GM21360 (cell line): ENCODE measurements at regions not wholly inside any gene's neighbourhood (a gene's known extent, or its start where the extent isn't known, plus 50 kb on each side); places are given as distances from the start of the nearest gene placed in this dataset.
A peak's percentile ranks its signal among the peaks of the same experiment; 100 is the strongest.
"Not testable (repeated sequence)": the region's sequence is repeated elsewhere in the genome, so short reads cannot be mapped to it uniquely, and the experiment has no call there.

ENCODE experiments used
- ATAC-seq: cut with Tn5 transposase; IDR thresholded peaks from one replicate; pipeline ENCODE4 v1.9.1; 2021; ENCODE audit warnings: mild to moderate bottlenecking, moderate library complexity; ENCODE audit not compliant: unreplicated experiment

GRCh38 chr6:114718716-114719270, 376.0 kb upstream of the HS3ST5 start:
- ATAC-seq: no peak

- ATAC-seq: no peak
Observed at GRCh38 chr6:114718186-114718585, 375.4 kb upstream of the HS3ST5 start.

GRCh38 chr6:114714836-114715507, 372.1 kb upstream of the HS3ST5 start:
- peak; percentile 48 for ATAC-seq

GRCh38 chr6:114713690-114714089, 370.9 kb upstream of the HS3ST5 start:
- peak; percentile 21 for ATAC-seq

DNA sequence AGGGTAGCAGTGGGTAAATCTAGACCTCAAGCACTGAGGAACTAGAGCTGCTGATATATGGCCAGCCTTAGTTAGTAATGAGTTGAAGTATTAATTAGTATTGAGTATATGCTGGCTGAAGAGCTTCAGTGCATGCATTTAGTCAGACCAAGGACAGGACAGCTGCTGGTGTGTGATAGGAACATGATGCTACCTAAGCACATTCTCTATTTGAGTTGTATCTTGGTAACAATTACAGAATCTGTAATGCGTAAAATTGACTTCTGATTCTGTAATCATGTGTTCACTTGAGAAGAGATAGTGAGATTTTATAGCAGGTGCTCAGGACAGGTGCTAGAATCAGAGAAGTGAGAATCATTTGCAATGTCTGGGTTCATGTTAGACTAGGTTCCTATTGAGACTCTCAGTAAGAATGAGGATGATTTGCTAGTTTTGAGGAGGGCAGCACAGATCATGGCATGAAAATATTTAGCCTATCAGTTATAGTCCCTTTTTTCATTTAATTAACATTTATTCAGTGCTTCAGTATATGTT, 369.4 kb upstream of the HS3ST5 start:
- ATAC-seq: peak; percentile 36

DNA sequence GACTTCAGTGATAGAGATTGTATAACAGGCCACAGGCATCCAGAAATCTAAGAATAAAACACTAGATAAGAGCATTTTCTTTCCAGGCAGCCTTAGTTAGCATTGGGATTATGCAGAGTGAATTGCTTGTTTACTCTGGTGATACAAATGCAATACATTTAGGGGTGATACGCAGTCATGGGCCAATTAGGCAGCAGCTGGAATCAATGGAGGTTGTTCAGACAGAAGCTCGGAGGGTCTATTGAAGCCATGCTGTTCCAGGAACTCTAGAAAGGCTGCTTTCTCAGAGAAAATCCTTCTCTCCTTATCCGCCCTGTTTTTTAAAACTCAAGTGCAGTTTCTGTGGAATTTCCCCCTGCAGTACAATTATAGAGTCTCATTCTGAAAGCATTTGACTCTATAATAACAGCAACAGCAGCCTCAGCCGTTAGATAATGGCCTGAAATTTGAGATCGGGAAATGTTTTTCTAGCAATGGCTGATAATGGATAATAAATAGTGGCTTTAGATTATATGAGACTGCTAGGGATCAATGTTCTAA, 364.3 kb upstream of the HS3ST5 start:
- ATAC-seq: no peak

DNA sequence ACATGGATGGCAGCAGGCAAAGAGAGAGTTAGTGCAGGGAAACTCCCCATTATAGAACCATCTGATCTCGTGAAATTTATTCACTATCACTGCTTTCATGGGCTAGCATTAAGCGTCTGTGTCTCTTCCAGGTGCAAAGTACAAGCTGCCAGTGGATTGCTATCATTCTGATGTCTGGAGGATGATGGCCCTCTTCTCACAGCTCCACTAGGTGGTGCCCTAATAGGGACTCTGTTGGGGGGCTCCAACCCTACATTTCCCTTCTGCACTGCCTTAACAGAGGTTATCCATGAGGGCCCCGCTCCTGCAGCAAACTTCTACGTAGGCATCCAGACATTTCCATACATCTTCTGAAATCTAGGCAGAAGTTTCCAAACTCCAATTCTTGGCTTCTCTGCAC, 347.8 kb upstream of the HS3ST5 start:
- no peak for ATAC-seq

GRCh38 chr6:114659513-114659912, 316.7 kb upstream of the HS3ST5 start:
- ATAC-seq: no peak

- no peak for ATAC-seq
Observed at GRCh38 chr6:114651611-114652010, 308.8 kb upstream of the HS3ST5 start.

DNA sequence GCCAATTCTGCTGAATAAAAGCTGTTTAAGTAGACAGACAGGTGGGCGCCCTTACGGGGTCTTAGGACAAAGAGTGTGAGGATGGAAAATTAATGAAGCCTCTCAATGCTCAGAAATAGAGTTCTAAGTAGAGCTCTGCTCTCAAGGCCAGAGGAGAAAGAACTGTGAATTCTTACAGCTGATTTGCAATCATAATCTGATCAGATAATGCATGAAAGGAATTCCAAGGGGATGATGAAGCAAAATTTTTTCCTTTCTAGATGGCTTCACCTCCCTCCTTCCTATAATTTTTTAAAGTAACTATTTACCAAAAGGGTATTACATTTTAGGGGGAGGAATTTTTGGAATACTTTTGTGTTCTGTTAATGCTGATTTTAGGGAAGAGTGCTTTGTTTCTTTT, 308.1 kb upstream of the HS3ST5 start:
- no peak for ATAC-seq

DNA sequence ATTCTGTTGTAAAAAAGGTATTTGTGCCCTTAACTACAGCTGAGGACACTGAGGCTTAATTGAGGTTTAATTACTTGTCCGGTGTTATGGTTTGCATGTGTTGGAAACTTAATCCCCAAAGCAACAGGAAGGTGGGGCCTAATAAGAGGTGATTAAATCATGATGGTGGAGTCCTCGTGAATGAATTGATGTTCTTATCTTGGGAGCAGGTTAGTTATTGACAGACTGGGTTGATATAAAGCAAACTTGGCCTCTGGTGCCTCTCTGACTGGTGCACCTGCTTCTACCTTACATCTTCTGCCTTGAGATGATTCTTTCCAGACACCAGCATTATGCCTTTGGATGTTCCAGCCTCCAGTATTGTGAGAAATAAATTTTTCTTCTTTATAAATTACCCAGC, 306.5 kb upstream of the HS3ST5 start:
- ATAC-seq: no peak

DNA sequence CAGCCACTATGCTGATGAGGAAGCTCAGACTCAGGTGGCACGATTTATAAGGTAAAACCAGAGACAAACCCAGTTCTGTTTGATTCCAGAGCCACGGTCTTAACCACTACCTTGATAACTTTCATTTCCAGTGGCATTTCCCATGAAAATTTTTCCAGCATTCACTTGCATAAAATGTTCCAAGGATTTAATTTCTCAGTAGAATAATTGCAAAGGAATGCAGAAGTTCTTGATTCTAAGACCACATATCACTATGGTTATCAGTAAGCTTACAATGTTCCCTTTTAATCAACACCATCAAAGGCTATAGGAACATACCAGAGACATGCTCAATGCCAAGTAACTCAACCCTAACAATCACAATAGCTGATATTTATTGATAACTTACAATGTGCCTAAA, 306.0 kb upstream of the HS3ST5 start:
- ATAC-seq: no peak

DNA sequence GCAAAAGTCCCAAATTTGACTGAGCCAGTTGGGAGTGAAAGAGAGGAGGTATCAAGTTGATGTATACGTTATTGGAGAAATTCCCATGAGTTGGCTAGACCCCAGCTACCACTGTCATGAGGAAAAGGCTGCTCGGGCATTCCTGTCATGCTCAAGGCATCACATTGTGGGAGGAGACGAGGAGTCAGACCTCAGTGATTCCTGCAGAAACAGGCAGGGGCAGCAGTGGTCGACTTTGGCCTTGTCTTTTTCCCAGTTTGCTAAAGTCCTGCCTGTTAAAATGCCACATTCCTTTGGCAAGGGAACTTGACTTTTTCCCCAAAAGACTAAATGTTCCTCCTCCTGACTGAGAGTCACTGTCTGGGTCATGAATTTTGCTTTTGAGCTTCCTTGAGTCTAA, 295.5 kb upstream of the HS3ST5 start:
- no peak for ATAC-seq

GRCh38 chr6:114634016-114634415, 291.2 kb upstream of the HS3ST5 start:
- ATAC-seq: no peak

DNA sequence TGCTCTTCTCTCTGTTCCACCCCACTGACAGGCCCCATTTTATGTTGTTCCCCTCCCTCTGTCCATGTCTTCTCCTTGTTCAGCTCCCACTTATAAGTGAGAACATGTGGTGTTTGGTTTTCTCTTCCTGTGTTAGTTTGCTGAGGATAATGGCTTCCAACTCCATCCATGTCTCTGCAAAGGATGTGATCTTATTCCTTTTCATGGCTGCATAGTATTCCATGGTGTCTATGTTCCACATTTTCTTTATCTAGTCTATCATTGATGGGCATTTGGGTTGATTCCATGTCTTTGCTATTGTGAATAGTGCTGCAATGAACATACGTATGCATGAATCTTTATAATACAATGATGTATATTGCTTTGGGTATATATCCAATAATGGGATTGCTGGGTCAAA, 283.4 kb upstream of the HS3ST5 start:
- ATAC-seq: not testable (repeated sequence)

DNA sequence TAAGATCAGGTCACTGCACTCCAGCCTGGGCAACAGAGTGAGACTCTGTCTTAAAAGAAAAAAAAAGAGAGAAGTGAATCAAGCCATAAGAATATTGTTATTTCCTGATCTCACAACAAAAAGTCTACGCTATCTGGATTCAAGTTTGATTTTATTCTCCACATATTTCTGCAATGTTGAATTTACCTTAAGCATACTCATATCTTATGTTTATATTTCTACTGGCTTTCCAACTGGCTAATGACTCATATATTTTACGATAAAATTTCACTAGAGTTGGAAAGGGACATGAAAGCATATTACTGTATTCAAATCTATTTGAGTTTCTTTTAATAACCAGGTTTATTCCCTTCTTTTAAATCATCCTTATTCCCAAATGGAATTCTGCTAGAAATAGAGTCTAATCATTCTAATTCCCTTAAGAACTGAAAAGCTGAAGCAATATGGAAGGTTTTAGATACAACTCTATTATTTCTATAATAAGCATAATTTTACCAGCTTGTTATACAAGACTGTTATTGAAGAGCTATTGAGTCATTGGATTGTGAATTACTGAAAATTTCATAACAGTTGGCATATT, 276.9 kb upstream of the HS3ST5 start:
- no peak for ATAC-seq

GRCh38 chr6:114611696-114612095, 268.9 kb upstream of the HS3ST5 start:
- no peak for ATAC-seq

DNA sequence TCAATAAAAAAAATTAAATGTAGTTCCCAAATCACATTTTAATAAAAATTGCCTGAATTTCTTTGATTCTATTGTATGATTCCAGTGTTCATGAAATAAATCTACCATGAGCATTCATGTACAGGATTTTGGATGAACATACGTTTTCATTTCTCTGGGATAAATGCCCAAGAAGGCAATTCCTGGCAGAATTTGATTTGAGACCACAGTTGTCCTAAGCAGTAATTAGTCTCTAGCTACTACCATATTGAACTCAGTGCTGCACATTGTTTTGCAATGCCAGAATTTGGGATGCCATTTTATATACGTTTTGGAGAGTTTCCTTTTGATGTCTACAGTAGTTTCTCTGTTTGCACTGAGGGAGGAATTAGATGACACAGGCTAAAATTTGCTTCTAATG, 265.3 kb upstream of the HS3ST5 start:
- no peak for ATAC-seq

DNA sequence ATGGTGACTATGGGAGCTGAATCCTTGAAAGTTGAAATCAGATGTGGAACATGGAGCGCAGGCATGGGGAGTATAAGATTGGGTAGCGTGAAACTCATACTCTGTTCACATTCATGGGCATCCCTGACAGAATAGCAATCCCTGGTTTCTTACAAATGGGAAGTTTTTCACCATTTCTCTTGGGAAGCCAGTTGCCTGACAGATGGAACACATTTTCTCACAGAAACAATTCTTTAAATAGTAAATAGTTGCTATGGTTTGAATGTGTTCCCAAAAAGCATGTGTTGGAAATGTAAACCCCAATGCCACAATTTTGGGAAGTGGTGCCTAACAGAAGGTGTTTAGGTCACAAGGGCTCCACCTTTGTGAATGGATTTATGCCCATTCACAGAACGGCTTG, 262.8 kb upstream of the HS3ST5 start:
- ATAC-seq: no peak

GRCh38 chr6:114600381-114600780, 257.6 kb upstream of the HS3ST5 start:
- ATAC-seq: no peak

DNA sequence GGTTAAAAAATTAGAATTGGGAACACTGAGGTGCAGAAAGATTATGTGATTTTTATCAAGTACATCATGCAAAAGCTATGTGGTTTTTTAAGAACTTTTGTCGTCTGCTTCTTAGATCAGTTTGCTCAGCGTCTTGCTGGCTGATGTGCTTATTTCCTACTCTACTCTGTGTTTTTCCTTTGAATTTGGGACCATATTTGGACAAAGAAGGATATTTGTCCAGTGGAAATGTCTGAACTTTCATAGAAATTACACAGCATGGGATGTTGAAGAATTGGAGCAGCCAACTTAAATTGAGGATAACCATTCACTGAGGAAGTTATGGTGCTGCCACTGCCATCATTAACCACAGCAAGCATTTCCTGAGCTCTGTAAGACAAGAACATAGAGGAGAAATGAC, 252.8 kb upstream of the HS3ST5 start:
- no peak for ATAC-seq

DNA sequence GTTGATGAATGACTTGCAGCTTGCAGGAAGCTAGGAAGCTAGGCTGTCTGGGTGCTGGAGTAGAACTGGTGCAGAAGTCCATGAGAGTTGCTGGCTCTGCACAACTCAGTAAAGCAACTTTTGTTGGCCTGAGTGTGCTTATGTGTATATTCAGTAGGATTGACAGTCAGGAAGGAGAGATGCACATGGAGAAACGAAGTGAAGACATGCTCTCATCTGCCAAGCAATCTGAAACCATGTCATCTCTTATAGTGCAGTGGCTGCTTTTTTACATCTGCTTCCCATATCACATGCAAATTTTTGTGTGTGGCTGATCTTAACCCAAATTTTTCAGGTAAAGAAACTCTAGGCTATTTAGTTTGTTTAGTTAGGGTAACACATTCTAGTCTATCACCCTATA, 252.4 kb upstream of the HS3ST5 start:
- ATAC-seq: no peak
